A673 (cell line): ENCODE measurements at regions not wholly inside any gene's neighbourhood (a gene's known extent, or its start where the extent isn't known, plus 50 kb on each side); places are given as distances from the start of the nearest gene placed in this dataset.

Experiments used
- EZH2 ChIP-seq: fragments of 200-600 bp; sonication (generic); IDR thresholded peaks from 2 replicates; pipeline ENCODE4 v1.6.1; 2017; ENCODE audit warnings: borderline replicate concordance, low read depth, mild to moderate bottlenecking, mixed read lengths, antibody characterized with exemption, low read length; ENCODE audit not compliant: poor library complexity, severe bottlenecking
- TF ChIP-seq, protein P1 (sequence below): fragments of 300-800, 200-600 bp; sonication (generic); conservative IDR thresholded peaks from 2 replicates; pipeline ENCODE4 v1.5.1; 2017; ENCODE audit warnings: low read depth, mild to moderate bottlenecking, antibody characterized with exemption, low read length, moderate library complexity, mixed read lengths

DNA sequence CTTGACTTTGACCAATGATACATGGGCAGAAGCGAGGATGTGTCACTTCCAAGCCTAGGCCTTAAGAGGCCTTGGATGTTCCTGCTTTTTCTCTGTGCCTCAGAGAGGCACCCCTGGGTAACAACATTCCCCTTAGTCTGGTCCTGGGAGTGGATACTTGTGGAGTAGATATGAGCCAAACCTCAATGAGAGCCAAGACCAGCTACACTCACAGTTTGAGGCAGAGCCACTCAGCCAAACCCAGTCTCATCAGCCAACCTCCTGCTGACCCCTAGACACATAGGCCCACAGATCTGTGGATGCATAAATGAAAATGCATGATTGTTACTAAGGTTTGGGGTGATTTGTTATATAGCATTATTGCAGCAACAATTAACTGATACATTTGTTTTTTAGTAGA is 114.2 kb downstream of the ZNF621 start:
- TF ChIP-seq, protein P1, sequence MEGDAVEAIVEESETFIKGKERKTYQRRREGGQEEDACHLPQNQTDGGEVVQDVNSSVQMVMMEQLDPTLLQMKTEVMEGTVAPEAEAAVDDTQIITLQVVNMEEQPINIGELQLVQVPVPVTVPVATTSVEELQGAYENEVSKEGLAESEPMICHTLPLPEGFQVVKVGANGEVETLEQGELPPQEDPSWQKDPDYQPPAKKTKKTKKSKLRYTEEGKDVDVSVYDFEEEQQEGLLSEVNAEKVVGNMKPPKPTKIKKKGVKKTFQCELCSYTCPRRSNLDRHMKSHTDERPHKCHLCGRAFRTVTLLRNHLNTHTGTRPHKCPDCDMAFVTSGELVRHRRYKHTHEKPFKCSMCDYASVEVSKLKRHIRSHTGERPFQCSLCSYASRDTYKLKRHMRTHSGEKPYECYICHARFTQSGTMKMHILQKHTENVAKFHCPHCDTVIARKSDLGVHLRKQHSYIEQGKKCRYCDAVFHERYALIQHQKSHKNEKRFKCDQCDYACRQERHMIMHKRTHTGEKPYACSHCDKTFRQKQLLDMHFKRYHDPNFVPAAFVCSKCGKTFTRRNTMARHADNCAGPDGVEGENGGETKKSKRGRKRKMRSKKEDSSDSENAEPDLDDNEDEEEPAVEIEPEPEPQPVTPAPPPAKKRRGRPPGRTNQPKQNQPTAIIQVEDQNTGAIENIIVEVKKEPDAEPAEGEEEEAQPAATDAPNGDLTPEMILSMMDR: no peak
- TF ChIP-seq EZH2: no peak
